HG03103 (cell line): ENCODE measurements at regions not wholly inside any gene's neighbourhood (a gene's known extent, or its start where the extent isn't known, plus 50 kb on each side); places are given as distances from the start of the nearest gene placed in this dataset.

ENCODE experiments used
- ATAC-seq: cut with Tn5 transposase; IDR thresholded peaks from one replicate; pipeline ENCODE4 v1.9.1; 2021; ENCODE audit warnings: low read depth; ENCODE audit not compliant: unreplicated experiment

DNA sequence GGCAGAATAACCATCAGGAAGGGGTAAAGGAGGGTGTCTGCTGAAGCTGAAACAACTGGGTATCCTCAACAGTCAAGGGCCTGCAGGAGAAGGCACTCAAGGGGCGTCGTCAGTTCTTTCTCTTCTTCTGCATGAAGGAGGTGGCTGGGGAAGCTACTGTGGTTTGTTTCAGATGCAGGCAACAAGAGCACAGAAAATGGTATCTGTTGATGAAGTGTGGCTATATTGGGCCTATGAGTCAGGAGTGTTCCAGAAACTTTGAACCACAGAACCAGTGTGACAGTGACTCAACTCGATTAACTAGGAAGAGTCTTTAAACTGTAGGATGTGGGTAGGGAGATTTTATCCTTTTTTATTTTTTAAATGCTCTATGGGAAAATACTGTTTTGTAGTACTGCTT is 686.3 kb downstream of the FGF9 start:
- ATAC-seq: no peak

DNA sequence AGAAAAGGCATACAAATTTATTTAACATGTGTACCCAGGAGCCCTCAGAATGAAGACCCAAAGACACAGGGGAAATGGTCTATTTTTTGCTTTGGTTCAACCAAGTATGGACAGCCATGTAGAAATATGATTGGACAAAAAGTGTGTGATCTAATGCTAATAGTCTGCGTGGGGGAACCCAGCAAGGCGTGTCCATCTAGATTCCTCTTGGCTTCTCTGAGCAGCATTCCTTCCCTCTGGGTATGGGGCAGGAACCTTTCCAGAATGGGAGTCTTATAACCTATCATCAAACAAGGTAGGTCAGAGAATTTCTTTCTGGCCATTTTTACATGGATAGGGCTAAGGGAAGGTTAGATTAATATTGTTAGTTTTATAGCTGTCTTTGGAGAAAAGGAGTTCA is 698.2 kb downstream of the FGF9 start:
- ATAC-seq: no peak

DNA sequence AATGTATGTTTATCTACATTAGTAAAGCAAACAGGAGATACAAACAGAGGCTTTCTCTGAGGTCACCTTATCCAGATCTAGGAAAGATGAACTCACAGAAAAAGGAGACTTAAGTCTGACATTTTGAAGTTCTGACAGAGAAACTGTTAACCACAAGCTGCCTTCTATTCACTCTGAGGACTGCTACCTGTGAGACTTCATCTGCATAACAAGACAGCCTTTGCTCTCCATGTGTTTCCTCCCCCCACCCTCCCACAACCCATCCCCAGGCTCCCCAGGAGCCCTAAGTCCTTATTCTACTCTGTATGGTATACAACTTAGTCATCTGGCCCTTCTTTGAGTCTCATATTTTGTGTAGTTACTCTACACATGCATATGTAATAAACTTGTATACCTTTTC is 699.0 kb downstream of the FGF9 start:
- no peak for ATAC-seq

DNA sequence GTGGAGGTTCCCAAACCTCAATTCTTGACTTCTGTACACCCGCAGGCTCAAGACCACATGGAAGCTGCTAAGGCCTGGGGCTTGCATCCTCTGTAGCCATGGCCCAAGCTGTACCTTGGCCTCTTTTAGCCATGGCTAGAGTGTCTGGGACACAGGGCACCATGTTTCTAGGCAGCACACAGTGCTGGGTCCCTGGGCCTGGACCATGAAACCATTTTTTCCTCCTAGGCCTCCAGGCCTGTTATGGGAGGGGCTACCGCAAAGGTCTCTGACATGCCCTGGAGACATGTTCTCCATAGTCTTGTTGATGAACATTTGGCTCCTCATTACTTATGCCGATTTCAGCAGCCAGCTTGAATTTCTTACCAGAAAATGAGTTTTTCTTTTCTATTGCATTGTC is 701.4 kb downstream of the FGF9 start:
- ATAC-seq: no peak

DNA sequence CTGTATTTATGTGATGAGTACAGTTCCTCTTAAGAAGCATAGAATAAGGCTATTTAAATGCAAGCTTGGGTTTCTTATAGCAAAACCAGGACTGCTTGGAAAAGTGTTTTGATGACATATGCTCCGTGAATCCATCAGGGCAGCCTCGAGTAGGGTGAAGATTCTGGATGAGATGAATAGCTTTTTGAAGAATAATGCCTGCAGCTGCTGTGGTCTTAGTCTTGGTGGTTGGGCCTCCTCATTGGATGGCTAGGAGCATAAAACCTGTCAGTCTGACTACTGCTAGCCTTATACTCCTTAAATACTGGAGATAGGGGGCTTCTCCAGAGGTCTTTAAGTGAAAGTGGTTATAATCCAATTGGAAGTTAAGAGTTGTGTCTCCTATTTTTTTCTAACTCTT is 704.3 kb downstream of the FGF9 start:
- no peak for ATAC-seq

DNA sequence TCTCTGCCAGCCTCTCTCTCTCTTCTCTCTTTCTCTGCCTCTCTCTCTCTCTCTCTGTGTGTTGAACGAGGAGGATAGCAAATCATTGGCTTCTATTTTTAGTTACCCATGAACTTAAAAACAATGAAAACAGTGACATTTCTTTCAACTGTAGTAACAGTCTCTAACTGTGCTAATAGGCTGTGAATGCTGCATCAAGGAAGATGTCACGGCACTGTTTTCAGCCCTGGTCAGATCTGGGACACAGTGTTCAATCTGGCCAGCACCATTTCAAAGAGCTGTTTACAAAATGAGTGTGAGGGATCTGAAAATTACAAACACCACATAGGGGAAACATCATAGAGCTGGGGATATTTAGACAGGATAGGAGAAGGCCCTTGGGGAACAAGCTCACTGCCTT is 717.0 kb downstream of the FGF9 start:
- ATAC-seq: no peak

DNA sequence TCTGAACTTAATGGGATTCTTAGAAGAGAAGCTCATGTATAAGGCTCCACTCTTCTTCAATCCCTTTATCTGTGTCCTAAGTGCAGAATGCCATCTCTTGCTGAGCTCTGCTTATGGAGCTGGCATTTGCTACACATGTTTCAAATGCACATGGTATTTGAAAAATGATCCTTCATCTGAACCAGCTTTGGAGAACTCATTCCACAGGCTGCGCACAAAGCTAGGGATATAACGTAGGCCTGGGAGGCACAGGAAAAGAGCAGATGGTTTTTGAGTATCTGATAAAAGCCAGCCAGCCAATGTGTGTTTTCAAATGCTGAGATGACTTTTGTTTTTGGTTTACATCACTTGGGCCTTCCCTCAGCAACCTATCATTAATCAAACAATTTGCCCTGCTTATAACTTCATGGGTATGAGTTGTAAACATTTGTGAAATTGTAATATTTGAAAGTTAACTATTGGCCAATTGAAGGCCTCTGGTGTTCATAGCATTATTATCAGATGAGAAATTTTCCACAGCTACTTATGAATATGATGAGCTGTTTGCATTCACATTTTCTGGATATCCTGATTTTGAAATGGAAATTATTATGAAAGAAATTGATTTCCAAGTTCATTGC is 729.0 kb downstream of the FGF9 start:
- no peak for ATAC-seq

DNA sequence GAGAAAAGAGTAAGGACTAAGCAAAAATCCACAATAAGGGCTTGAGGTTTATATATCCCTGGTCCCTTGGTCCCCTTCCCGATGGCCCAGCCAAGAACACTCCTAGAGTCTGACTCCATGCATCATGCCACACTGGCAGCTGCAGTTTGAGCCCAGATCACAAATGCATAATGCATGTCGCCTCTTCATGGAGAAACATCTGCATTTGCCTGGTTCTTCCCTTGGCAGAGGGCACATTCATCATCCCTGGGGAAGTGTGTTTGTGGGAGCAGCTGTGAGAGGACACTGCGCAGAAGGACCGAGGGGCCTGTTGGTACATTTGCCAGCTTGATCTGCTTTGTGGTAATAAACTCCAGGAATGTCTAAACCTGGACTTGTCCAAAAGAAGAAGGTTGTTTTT is 731.8 kb downstream of the FGF9 start:
- ATAC-seq: no peak

DNA sequence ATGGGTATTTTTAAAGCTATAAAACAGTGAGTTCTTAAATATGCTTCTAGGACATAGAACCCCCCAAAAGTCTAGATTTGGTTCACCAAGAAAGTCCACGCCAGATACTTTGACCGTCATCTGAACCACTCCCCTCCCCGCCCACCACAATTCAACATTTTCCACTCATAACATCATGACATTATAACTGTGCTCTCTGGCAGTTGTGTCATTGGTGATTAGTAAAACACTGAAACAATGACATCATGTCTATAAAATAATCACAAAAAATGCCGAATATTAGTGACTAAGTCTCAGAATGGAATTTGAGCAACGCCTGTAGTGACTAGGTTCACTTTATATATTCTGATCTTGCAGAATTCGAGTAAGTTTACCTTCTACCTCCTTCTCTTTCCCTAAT is 732.3 kb downstream of the FGF9 start:
- no peak for ATAC-seq

DNA sequence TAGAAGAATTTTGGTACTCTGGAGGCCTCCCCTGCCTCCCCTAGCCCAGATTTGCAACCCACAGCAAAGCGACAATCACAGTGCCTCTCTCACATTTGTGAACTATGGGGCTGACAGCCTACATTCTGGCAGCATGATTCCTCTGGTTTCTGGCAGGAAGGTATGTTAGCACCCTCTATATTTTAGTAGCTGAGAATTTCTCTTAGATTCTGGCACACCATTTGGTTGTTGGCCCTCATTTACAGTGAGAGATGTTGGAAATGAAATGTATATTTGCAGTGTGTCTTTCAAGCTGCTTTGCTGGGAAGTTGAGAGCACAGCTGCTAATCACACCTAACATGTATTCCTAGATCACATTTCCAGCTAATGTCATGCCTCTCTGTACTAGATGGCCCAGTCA is 735.0 kb downstream of the FGF9 start:
- no peak for ATAC-seq

DNA sequence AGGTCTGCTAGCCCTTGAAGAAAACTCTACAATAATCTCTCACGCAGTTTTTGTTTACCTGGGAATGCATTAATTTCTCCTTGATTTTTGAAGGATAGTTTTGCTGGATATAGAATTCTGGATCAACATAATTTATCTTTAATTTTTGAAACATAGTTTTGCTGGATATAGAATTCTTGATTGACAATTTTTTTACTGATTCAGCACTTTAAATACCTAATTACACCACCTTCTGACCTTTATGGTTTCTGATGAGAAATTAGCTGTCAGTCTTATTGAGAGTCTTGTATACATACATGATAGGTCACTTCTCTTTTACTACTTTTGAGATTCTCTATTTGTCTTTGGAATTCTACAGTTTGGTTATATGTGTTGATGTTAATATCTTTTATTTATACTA is 741.6 kb downstream of the FGF9 start:
- ATAC-seq: no peak

DNA sequence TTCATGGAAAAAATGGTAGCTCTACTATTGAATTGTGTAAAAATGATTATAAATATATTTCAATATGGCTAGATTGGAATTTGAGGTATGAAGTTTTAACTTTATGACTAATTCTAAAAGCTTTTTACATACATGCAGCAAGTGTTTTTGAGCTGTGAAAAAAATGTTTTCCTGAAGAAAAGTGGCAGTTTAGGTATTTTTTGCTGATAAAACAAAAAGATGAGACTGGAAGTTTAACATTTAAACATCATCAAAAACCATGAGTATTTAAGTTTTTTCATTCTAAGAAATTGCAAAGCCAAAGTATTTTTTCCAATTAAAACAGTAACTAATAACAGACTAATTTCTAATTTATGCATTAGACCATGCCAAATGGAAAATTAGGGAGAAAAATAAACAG is 751.1 kb downstream of the FGF9 start:
- no peak for ATAC-seq

DNA sequence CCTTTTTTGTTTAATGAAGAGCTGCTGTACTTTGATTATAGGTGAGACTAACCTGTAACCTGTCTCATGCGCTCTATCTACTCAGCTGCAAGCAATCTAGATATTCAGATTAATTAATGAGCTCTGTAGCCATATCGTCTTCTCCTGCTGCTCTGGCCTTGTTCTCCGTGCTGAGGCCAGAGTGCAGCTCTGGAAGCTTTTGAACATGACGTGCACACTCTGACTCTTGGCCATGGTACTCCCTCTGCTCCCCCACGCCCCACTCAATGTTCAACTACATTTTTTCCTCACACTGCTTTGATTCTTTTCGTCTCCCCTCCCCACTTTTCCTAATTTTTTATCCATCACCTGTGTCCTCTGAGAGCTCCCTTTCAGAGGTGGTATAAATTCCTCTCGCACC is 751.8 kb downstream of the FGF9 start:
- no peak for ATAC-seq

DNA sequence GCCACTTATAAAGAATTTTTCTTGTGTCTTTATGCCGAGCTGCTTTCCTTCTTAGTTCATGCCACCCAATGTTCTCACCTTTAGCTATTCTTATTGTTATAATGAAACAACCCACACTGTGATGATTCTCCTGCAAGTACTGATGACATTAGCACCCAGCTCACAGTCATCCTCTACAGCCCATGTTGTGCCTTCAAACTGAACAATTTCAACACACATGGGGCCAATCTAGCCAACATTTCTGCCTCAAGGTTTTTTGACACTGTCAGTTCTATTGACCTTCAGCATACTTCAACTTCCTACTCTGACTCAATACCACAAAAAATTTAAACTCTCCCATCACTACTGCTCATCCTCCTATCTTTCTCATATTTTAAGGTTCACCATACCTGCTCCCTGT is 752.4 kb downstream of the FGF9 start:
- no peak for ATAC-seq

DNA sequence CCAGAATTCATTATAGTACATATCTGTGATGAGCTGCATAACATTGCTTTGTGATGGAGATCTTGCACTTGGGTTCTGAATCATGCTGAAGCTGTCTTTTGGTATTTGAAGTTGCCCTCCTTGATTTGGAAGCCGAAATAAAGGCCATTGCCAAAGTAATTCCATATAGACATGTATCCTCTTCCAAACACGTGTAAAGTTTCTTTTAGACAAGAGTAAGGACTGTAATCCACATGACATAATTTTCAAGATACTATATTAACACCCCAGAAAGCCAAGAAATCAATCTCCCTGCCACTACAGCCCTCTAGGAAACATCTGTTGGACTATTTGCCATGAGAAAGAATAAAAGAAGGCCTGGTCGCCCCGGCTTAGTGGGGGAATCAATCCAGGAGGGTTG is 754.2 kb downstream of the FGF9 start:
- ATAC-seq: no peak

DNA sequence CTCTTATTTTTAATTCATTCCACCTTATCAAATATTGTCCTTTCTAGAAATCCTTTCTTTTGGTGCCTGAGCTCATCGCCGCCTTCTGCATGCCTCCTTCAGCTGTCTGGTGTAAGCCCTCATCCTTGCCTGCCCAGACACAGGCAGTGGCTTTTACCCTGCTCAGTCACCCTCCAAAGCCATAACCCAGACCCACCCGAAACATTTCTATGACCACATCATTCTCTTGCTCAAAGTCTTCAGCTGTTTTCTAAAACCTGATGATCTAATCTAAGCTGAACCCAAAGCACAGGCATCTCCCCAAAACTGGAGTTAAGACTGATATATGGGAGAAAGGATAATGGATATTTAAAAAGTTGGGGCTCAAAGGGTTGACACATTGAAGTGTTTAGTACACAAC is 753.7 kb upstream of the SGCG start:
- ATAC-seq: no peak

DNA sequence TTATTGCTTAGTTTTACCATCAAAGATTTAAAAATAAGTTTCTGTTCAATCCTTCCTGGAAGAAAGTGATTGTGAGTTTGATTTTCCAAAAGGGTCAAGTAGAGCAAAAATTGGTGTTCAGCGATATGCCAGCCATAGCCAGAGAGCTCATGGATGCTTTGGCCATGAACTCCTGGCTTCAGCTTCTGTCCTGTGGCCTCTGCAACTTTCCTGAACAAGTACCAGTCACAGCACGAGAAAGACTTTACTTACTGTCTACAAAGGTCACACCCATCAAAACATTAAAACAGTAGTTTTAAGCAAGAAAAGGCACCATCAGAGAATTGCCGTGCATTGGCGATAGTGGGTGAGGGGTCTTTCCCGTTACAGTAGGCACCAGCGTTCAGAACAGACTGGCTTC is 753.0 kb upstream of the SGCG start:
- ATAC-seq: no peak

DNA sequence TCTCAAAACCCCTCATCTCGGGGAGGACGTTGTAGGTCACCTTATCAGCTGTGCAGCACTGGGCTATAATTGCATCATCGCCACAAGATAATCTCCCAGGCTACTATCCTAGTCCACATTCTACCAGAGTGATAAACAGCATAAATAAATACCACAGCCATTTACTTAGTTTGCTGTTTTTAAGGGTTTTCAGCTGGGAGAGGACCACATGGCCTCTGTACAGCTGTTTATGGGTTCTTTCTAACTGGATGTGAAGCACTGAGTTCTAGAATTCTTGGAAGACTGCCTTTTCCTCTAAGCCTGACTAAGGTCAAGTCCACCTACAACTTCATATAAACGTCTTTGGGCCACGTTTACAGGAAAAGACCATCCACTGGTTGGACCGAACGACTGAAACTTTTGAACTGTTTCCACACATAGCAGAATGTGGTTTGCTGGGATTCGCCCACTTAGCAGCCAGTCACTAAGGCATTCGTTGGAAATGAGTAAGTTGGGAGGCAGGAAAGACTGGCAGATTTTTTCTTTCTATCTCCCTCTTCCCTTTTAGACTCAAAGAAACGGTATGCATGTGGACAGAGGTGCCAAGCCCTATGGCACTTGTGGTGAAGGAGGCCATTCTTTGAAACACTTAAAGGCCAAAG is 752.5 kb upstream of the SGCG start:
- no peak for ATAC-seq

DNA sequence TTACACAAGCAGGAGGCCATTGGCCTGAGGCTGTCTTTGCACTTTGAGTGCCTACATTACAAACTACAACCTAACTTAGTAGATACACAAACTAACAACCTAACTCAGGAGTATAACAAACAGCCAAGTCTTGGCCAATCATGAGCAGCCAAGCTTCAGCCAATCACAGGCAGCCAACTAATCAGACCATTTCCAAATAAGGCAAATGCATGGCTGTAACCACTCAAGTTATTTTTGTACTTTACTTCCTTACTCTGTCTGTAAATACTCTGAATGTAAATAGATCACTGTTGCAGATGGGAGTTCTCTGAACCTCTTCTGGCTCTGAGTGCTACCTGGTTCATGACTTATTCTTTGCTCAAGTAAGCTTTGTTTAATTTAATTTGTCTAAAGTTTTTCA is 748.1 kb upstream of the SGCG start:
- ATAC-seq: no peak

DNA sequence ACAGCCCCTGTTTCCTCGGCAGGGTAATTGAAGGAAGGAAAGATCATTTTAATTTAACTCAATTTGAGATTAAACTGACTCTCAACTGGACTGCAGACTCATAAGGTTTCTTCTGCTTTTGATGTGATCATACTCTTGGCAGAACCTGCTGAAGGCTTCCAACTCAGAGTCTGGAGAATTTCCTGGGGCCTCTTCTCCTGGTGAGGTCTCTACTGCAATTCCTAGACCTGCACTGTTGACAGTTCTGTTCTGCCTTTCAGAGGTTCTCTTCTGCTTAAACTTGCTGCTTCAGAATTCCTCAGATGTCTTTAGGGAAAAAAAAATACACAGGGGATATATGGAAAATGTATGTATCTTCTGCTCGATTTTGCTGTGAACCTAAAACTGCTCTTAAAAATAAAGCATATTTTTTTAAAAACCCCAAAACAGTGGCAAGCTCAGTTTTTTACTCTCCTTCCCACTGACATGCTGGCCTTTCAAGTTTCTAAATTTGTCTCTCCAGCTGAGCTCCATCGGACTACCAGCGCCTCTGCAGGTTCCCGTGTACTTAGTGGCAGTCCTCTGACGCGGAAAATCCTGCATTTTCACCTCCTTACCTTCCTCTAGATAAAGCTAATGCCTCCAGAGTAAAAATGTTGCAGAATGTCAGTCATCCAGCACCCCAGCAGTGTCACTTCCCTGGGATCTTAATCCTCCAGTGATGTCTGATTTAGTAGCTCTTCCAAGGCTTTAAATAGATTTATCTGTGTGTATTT is 733.5 kb upstream of the SGCG start:
- no peak for ATAC-seq

DNA sequence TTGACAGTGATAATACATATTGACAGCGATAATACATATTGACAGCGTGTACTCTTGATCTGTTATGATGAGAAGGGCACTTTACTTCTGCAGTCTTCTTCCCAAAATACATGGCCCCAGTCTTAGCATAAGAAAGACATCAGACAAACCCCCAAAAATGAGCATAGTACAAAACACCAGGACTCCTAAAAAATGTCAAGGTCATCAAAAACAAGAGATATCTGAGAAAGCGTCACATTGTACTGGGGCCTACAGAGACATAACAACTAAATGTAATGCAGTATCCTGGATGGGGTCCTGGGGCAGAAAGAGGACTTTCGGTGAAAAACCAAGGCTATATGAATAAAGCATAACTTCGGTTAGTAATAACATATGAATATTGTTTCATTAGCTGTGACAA is 731.5 kb upstream of the SGCG start:
- no peak for ATAC-seq

DNA sequence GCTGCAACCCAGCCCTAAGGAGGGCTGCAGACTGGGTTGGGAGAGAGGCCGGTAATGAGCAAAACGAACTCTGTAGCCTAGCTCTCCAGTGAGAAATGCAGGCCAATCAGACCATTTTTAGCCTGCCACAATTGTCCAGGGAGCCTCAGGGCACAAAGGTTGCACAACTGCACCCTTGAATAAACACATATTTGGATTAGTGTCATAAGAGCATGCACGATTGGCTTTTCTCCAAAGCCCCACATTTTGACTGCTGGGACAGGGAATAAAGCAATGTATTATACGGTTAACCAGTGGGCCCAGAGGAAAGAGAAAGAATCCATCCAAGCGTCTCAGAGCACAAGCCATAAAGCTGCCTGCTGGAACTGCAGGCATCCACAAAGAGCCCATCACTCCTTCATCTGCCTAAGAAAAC is 729.4 kb upstream of the SGCG start:
- ATAC-seq: no peak
